OCI-LY7 (cell line): ENCODE measurements at regions not wholly inside any gene's neighbourhood (a gene's known extent, or its start where the extent isn't known, plus 50 kb on each side); places are given as distances from the start of the nearest gene placed in this dataset.

Experiments used
- EZH2phosphoT487 ChIP-seq: fragments of 200-600 bp; sonication (generic); IDR thresholded peaks from 2 replicates; pipeline ENCODE4 v1.6.1; 2018; ENCODE audit warnings: low read depth, borderline replicate concordance, mild to moderate bottlenecking, mixed run types, antibody characterized with exemption, low read length, moderate library complexity, mixed read lengths
- TF ChIP-seq, protein P1 (sequence below): fragments of 200-600 bp; sonication (generic); conservative IDR thresholded peaks from 2 replicates; pipeline ENCODE4 v1.5.1; 2014; ENCODE audit warnings: mild to moderate bottlenecking, antibody characterized with exemption, low read length, moderate library complexity, mixed read lengths

GRCh38 chr20:8974009-8974708 lies 94.7 kb upstream of the PLCB4 start:
- TF ChIP-seq, protein P1, sequence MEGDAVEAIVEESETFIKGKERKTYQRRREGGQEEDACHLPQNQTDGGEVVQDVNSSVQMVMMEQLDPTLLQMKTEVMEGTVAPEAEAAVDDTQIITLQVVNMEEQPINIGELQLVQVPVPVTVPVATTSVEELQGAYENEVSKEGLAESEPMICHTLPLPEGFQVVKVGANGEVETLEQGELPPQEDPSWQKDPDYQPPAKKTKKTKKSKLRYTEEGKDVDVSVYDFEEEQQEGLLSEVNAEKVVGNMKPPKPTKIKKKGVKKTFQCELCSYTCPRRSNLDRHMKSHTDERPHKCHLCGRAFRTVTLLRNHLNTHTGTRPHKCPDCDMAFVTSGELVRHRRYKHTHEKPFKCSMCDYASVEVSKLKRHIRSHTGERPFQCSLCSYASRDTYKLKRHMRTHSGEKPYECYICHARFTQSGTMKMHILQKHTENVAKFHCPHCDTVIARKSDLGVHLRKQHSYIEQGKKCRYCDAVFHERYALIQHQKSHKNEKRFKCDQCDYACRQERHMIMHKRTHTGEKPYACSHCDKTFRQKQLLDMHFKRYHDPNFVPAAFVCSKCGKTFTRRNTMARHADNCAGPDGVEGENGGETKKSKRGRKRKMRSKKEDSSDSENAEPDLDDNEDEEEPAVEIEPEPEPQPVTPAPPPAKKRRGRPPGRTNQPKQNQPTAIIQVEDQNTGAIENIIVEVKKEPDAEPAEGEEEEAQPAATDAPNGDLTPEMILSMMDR: no peak
- TF ChIP-seq EZH2phosphoT487: no peak
